Hippocampal formation (tissue), 2 donors: ENCODE measurements at regions not wholly inside any gene's neighbourhood (a gene's known extent, or its start where the extent isn't known, plus 50 kb on each side); places are given as distances from the start of the nearest gene placed in this dataset.
"Not testable (repeated sequence)": the region's sequence is repeated elsewhere in the genome, so short reads cannot be mapped to it uniquely, and the experiment has no call there.

Source experiments
- DNase-seq, 2 donors: peaks; one replicate each; lab custom pipeline; 2025; lab: John Stamatoyannopoulos, UW

GRCh38 chr17:47066841-47067682 lies 88.0 kb upstream of the RPRML start:
- peak; percentile 71 to 80 for DNase-seq

- no peak for DNase-seq
Measured at GRCh38 chr17:47066095-47066494, 87.0 kb upstream of the RPRML start.

DNA sequence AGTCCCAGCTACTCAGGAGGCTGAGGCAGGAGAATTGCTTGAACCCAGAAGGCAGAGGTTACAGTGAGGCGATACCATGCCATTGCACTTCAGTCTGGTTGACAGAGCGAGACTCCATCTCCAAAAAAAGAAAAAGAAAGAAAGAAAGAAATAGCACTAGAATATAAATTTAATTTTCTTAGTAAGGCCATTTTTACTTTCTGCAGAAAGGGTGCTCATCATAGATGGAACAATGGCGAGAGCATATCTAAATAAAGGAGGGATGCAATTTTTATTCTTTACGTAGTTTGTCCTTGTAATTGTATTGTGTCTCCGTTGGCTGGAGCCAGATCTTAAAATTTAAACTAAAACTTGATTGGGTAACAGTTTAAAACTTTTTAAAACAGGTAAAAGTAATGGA lies 85.6 kb upstream of the RPRML start:
- DNase-seq = no peak

DNA sequence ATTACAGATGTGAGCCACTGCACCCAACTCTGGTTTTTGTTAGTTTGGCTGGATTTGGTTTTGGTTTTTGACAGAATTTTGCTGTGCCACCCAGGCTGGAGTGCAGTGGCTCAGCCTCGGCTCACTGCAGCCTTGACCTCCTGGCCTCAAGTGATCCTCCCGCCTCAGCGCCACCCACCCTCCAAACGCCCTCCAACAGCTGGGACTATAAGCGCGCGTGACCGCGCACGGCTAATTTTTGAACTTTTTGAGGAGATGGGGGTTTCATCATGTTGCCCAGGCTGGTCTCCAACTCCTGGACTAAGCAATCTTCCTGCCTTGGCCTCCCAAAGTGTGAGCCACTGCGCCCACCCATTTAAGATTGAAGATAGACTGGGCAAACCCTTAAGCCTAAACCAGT lies 84.4 kb upstream of the RPRML start:
- no peak for DNase-seq

GRCh38 chr17:47062851-47063250 lies 83.8 kb upstream of the RPRML start:
- not testable (repeated sequence) for DNase-seq

GRCh38 chr17:47060005-47060404 lies 81.0 kb upstream of the RPRML start:
- DNase-seq = not testable (repeated sequence)

- DNase-seq = no peak
Measured at GRCh38 chr17:47057830-47058229, 78.8 kb upstream of the RPRML start.

DNA sequence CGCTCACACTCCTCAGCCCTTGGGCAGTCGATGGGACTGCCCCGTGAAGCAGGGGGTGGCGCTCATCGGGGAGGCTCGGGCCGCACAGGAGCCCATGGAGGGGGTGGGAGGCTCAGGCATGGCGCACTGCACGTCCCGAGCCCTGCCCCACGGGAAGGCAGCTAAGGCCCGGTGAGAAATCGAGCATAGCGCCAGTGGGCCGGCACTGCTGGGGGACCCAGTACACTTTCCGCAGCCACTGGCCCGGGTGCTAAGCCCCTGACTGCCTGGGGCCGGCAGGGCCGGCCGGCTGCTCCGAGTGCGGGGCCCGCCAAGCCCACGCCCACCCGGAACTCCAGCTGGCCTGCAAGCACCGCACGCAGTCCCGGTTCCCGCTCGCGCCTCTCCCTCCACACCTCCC lies 78.2 kb upstream of the RPRML start:
- DNase-seq = not testable (repeated sequence)

GRCh38 chr17:47056687-47057086 lies 77.6 kb upstream of the RPRML start:
- DNase-seq = not testable (repeated sequence)
